ENCODE measurements at regions not wholly inside any gene's neighbourhood (a gene's known extent, or its start where the extent isn't known, plus 50 kb on each side); places are given as distances from the start of the nearest gene placed in this dataset.

- H3K27ac ChIP-seq = no peak overlapping the region
- TF ChIP-seq CTCF (conservative IDR thresholded peaks at IDR 0.05) = no peak
Observed at GRCh38 chr7:131972251-131972650, 415.8 kb upstream of the PODXL start.

- no peak for TF ChIP-seq CTCF (conservative IDR thresholded peaks at IDR 0.05)
- H3K27ac ChIP-seq = no peak overlapping the region
Observed at GRCh38 chr7:131970602-131971001, 414.2 kb upstream of the PODXL start.

- H3K27ac ChIP-seq = no peak overlapping the region
- TF ChIP-seq CTCF (conservative IDR thresholded peaks at IDR 0.05) = no peak
Observed at GRCh38 chr7:131969560-131969959, 413.1 kb upstream of the PODXL start.

GRCh38 chr7:131967216-131967730, 410.8 kb upstream of the PODXL start:
- H3K27ac ChIP-seq = peak overlapping the region; percentile 45; the same call in 1 of the 2 replicates
- TF ChIP-seq CTCF (conservative IDR thresholded peaks at IDR 0.05) = no peak

- no peak overlapping the region for H3K27ac ChIP-seq
- no peak for TF ChIP-seq CTCF (conservative IDR thresholded peaks at IDR 0.05)
Observed at GRCh38 chr7:131964203-131964602, 407.8 kb upstream of the PODXL start.

GRCh38 chr7:131961054-131961680, 404.7 kb upstream of the PODXL start:
- H3K27ac ChIP-seq = peak overlapping the region; percentile 6; the same call in 1 of the 2 replicates
- TF ChIP-seq CTCF (conservative IDR thresholded peaks at IDR 0.05) = no peak

- TF ChIP-seq CTCF (conservative IDR thresholded peaks at IDR 0.05) = no peak
- no peak overlapping the region for H3K27ac ChIP-seq
Observed at GRCh38 chr7:131959106-131959812, 402.8 kb upstream of the PODXL start.
